HFFc6 (cell line): ENCODE measurements at regions not wholly inside any gene's neighbourhood (a gene's known extent, or its start where the extent isn't known, plus 50 kb on each side); places are given as distances from the start of the nearest gene placed in this dataset.

Source experiments
- DNase-seq: peaks from one replicate; pipeline ENCODE4 v3.0.0-alpha.2; 2018
- H3K27ac Mint-ChIP-seq: 2 replicates; pipeline ENCODE4 v1.8.0; 2020; ENCODE audit warnings: mild to moderate bottlenecking, mixed read lengths
- H3K27me3 Mint-ChIP-seq: 2 replicates; pipeline ENCODE4 v1.8.0; 2021; ENCODE audit warnings: mild to moderate bottlenecking, moderate library complexity, mixed read lengths; ENCODE audit not compliant: insufficient read depth
- H3K36me3 Mint-ChIP-seq: 2 replicates; pipeline ENCODE4 v1.8.0; 2021; ENCODE audit warnings: low read depth, mixed read lengths
- H3K4me1 Mint-ChIP-seq: 2 replicates; pipeline ENCODE4 v1.8.0; 2020; ENCODE audit warnings: low read depth, mixed read lengths
- H3K4me3 Mint-ChIP-seq: 2 replicates; pipeline ENCODE4 v1.8.0; 2020; ENCODE audit warnings: mild to moderate bottlenecking, moderate library complexity, mixed read lengths
- H3K9me3 Mint-ChIP-seq: 2 replicates; pipeline ENCODE4 v1.8.0; 2020; ENCODE audit warnings: mild to moderate bottlenecking, mixed read lengths
- TF ChIP-seq, protein P1 (sequence below): fragments of 200-600 bp; sonication (generic); IDR thresholded peaks from 2 replicates; pipeline ENCODE4 v1.5.0; 2021; ENCODE audit warnings: antibody characterized with exemption, mild to moderate bottlenecking

DNA sequence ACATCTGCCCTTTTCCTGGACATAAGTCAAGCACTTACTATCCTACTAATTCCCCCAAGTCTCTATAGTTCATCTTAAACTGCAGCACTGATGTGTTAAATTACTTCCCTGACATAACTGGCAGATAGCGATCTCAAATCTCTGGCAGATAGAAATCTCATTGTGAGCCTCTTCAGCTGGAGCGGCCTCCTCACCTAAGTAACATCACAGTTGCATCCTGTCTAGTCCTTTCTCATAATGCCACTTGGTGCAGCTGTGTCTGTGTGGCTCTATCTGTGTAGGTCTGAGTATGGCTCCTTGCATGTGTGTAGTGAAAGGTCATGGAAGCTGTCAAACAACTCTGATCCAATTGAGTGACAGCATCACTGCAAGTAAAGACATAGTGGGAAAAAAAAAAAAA, 53.6 kb upstream of the FST start:
- Mint-ChIP-seq H3K36me3 (0 out of 2 replicates have a peak, but pooled peaks cover 13% of the 10 kb centered on the region), H3K4me3 (no peak overlapping the region), H3K4me1 (peaks cover 98% of the 10 kb centered on the region), H3K27ac (no peak overlapping the region; the same call in 1 of the 2 replicates), H3K9me3 (no peaks in the 10 kb centered on the region), H3K27me3 (no peaks in the 10 kb centered on the region)
- DNase-seq = no peak
- TF ChIP-seq, protein P1, sequence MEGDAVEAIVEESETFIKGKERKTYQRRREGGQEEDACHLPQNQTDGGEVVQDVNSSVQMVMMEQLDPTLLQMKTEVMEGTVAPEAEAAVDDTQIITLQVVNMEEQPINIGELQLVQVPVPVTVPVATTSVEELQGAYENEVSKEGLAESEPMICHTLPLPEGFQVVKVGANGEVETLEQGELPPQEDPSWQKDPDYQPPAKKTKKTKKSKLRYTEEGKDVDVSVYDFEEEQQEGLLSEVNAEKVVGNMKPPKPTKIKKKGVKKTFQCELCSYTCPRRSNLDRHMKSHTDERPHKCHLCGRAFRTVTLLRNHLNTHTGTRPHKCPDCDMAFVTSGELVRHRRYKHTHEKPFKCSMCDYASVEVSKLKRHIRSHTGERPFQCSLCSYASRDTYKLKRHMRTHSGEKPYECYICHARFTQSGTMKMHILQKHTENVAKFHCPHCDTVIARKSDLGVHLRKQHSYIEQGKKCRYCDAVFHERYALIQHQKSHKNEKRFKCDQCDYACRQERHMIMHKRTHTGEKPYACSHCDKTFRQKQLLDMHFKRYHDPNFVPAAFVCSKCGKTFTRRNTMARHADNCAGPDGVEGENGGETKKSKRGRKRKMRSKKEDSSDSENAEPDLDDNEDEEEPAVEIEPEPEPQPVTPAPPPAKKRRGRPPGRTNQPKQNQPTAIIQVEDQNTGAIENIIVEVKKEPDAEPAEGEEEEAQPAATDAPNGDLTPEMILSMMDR = no peak

DNA sequence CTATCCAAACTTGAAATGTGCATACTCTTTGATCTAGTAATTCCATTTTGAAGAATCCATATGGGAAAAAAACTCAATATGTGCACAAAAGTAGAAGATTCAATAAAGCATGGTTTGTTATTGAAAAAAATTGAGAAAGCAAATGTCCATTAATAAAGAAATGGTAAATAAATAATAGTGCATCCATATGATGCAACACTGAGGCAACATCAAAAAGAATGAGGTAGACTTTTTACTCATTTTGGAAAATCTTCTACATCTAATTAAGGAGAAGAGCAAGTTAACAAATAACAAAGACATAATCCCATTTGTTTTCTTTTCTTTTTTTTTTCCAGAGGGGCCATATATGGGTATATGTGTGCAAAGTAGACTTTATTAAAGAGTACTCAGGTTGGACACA, 52.5 kb upstream of the FST start:
- no peak overlapping the region for H3K4me3 Mint-ChIP-seq

DNA sequence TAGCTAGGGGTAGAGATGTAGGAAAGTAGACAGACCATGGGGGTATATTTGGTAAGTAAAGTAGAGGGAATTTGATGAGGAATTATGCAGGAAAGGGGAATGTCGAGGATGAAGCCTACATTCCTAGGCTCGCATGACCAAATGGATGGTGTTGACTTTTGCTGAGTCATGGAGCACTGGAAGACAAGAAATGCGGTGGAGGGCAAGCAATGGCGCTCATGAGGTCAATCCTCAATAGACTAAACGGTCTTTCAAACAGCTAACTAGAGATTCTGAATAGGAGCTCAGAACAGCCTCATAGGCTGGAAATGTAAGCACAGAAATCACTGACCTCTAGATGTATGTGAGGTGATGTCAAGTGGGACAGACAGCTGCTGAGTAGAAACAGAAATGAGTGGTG, 50.7 kb upstream of the FST start:
- peaks cover 1% of the 10 kb centered on the region; the same call in 1 of the 2 replicates for H3K27me3 Mint-ChIP-seq
- peaks cover 6% of the 10 kb centered on the region for H3K36me3 Mint-ChIP-seq
- DNase-seq = no peak
- H3K27ac Mint-ChIP-seq = peak overlapping the region; percentile 81
- no peaks in the 10 kb centered on the region for H3K9me3 Mint-ChIP-seq
- H3K4me3 Mint-ChIP-seq = no peak overlapping the region; the same call in 1 of the 2 replicates
- peaks cover 91% of the 10 kb centered on the region for H3K4me1 Mint-ChIP-seq
- TF ChIP-seq, protein P1 = no peak

More for the DNA sequence above, 52.5 kb upstream of the FST start:
- DNase-seq = no peak
- TF ChIP-seq, protein P1 = no peak
- Mint-ChIP-seq H3K27ac (no peak overlapping the region), H3K9me3 (no peaks in the 10 kb centered on the region), H3K36me3 (0 out of 2 replicates have a peak, but pooled peaks cover 10% of the 10 kb centered on the region), H3K27me3 (peaks cover 1% of the 10 kb centered on the region; the same call in 1 of the 2 replicates), H3K4me1 (peaks cover 96% of the 10 kb centered on the region)

DNA sequence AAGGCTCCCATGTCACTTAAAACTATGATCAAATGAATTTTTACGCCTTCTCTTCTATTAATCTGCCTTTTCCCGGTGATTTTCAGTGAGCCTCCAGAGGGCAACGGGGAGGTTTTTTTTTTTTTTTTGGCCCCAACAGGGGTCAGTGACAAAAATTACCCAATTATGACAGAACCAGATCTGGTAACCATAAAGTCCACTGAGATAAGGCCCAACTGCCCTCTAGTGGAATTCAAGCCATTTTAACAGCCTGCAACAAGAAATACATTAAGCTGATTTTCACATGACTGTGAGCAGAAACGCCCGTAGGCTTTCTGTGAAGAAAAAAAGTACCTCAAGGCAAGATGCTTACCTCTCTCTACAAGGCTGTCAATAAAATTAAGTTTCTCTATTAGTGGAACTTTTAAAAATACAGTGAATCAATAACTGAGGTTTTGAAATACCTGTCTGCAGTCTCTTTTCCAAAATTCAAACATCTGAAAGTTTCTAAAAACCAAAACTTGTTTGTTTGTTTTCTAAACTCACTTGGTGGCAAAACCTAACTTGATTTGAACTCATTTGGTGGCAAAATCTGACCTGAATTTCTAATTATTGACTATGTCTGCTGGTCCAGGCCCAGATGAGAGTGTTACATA, 49.7 kb upstream of the FST start:
- TF ChIP-seq, protein P1 = peak; percentile 85
- Mint-ChIP-seq H3K27ac (peak overlapping the region; percentile 81), H3K27me3 (peaks cover 1% of the 10 kb centered on the region; the same call in 1 of the 2 replicates), H3K4me1 (peaks cover 88% of the 10 kb centered on the region), H3K9me3 (no peaks in the 10 kb centered on the region), H3K36me3 (peaks cover 6% of the 10 kb centered on the region), H3K4me3 (no peak overlapping the region)
- peak; percentile 54 for DNase-seq
